COR-L47 (cell line): ENCODE measurements at regions not wholly inside any gene's neighbourhood (a gene's known extent, or its start where the extent isn't known, plus 50 kb on each side); places are given as distances from the start of the nearest gene placed in this dataset.
"Not testable (repeated sequence)": the region's sequence is repeated elsewhere in the genome, so short reads cannot be mapped to it uniquely, and the experiment has no call there.

Experiments
- DNase-seq: peaks from one replicate; lab custom pipeline; 2025; lab: John Stamatoyannopoulos, UW

- no peak for DNase-seq
These were observed 149.1 kb upstream of the CTAGE1 start for GRCh38 chr18:22566703-22567420.

- no peak for DNase-seq
These were observed 150.1 kb upstream of the CTAGE1 start for GRCh38 chr18:22567794-22568193.

- DNase-seq, result no peak
These were observed 152.8 kb upstream of the CTAGE1 start for GRCh38 chr18:22570492-22570891.

DNA sequence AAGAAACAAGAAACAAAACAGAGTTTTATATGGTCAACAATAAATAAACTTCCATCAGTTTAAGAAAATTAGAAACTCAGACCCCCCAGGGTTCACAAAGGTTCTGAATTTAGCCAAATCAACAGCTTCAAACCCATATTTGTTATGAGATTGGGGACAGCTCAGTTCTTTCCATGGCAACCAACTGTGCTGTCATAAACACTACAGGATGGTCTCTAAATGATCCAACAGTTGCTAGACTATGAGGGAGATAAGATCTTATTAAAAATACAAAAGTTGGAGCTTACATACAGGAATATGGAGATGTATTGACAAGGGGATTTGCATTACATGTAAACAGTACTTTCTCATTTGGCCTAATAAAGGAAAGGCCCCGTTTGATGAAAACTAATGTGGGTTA, 154.6 kb upstream of the CTAGE1 start:
- no peak for DNase-seq

GRCh38 chr18:22579271-22579670, 161.6 kb upstream of the CTAGE1 start:
- DNase-seq, result no peak

- no peak for DNase-seq
These were observed 167.6 kb upstream of the CTAGE1 start for GRCh38 chr18:22585333-22585732.

DNA sequence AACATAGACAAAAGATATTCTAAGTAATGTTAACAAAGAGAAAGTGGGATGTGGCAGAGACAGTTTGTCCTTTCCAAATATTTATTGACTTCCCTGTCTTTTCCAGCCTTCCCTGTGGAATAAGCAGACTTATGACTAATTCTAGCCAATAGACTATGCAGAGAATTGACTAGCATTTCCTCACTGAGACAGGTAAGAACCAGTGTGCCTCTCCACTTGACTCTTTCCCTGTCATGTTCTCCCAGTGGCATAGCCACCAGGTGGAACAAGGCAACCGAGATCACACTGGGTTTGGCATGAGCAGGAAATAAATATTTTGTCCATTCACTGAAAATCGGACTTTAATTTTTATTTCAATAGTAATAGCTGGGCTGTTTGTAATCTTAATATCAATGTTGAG, 168.1 kb upstream of the CTAGE1 start:
- no peak for DNase-seq

GRCh38 chr18:22591222-22591621, 173.5 kb upstream of the CTAGE1 start:
- no peak for DNase-seq

- no peak for DNase-seq
These were observed 176.5 kb upstream of the CTAGE1 start for GRCh38 chr18:22594155-22594690.

GRCh38 chr18:22601481-22601880, 183.8 kb upstream of the CTAGE1 start:
- DNase-seq, result no peak

DNA sequence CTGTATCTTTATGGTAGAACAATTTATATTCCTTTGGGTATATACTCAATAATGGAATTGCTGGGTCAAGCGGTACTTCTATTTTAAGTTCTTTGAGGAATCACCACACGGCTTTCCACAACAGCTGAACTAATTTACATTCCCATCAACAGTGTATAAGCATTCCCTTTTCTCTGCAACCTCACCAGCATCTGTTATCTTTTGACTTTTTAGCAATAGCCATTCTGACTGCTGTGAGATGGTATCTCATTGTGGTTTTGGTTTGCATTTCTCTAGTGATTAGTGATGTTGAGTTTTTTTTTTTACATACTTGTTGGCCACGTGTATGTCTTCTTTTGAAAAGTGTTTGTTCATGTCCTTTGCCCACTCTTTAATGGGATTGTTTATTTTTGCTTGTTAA, 184.7 kb upstream of the CTAGE1 start:
- DNase-seq, result not testable (repeated sequence)

- no peak for DNase-seq
These were observed 186.2 kb upstream of the CTAGE1 start for GRCh38 chr18:22603902-22604301.

- no peak for DNase-seq
These were observed 186.8 kb upstream of the CTAGE1 start for GRCh38 chr18:22604390-22604985.

- no peak for DNase-seq
These were observed 187.3 kb upstream of the CTAGE1 start for GRCh38 chr18:22604986-22605421.

DNA sequence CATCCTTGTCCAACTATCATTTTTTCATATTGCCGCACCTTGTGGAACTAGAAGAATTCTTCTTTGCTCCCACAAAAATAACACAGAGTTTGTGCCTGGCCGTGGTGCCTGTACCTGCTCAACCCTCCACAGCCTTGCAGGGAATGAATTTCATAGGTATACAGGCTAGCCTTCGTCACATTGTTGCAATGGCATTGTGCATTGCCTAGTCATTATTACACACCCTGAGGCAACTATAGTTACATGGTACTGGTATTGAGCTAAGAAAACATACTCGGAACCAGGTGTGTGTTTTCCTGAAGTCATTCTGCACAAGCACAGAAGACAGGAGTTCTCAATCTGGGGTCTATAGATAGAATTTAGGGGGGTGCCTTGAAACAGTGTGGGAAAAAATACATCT, 188.0 kb upstream of the CTAGE1 start:
- no peak for DNase-seq

- DNase-seq, result no peak
These were observed 189.0 kb upstream of the CTAGE1 start for GRCh38 chr18:22606563-22607283.

- no peak for DNase-seq
These were observed 189.5 kb upstream of the CTAGE1 start for GRCh38 chr18:22607284-22607635.

GRCh38 chr18:22608847-22609246, 191.1 kb upstream of the CTAGE1 start:
- no peak for DNase-seq

GRCh38 chr18:22609642-22610041, 191.9 kb upstream of the CTAGE1 start:
- no peak for DNase-seq

GRCh38 chr18:22613058-22613690, 195.5 kb upstream of the CTAGE1 start:
- no peak for DNase-seq

GRCh38 chr18:22613788-22614187, 196.1 kb upstream of the CTAGE1 start:
- no peak for DNase-seq

DNA sequence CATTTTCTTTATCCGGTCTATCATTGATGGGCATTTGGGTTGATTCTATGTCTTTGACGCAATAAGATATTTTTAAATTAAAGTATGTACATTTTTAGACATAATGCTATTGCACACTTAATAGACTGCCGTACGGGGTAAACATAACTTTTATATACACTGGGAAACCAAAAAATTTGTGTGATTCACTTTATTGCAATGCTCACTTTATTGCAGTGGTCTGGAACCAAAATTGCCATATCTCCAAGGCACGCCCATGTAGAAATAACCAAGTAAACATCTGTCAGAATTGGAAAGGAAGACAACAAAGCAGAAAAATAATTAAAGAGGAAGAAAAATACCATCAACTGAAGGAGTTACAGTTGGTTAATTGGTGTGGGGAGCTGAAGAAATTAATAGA, 205.8 kb upstream of the CTAGE1 start:
- DNase-seq, result no peak

DNA sequence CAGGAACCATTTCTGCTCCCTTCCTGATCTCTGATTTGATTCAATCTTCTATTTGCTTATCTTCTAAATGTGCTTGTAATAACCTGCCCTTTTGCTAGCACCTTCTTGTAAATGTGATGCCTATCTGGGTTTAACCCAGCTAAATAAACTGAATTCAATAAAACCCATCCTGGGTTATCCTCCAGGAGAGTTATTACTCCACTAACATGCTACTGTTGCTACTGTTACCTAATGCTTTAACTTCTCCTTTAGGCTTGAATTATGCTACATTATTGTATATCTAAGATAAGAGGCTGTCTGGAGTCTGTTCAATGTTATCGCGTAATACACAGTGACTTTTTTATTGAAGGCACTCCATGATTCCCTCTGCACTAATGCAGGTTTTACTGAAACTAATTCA, 206.5 kb upstream of the CTAGE1 start:
- no peak for DNase-seq
